WTC11 (cell line): ENCODE measurements at regions not wholly inside any gene's neighbourhood (a gene's known extent, or its start where the extent isn't known, plus 50 kb on each side); places are given as distances from the start of the nearest gene placed in this dataset.

Experiments
- ATAC-seq: fragments of 200-7000 bp; cut with Tn5 transposase; 2 replicates; pipeline ENCODE4 v1.10.0; 2021; ENCODE audit warnings: mild to moderate bottlenecking, moderate library complexity
- CTCF ChIA-PET: fragments of 300-600 bp; sonication (Branson Sonifier 250); formaldehyde crosslinking; loops from one replicate; lab custom pipeline; 2021; ENCODE audit warnings: antibody characterized with exemption; lab: Charles Lee
- POLR2A ChIA-PET: fragments of 350-600 bp; sonication (Branson Sonifier 250); formaldehyde crosslinking; loops from one replicate; lab custom pipeline; 2021; ENCODE audit warnings: antibody characterized with exemption; lab: Charles Lee
- DNase-seq: peaks from one replicate; pipeline ENCODE4 v3.0.0; 2021; ENCODE audit warnings: low spot score
- H3K27ac Mint-ChIP-seq: 2 replicates; pipeline ENCODE4 v1.8.0; 2021; ENCODE audit warnings: mixed read lengths
- H3K27me3 Mint-ChIP-seq: 2 replicates; pipeline ENCODE4 v1.8.0; 2021; ENCODE audit warnings: low read depth, mild to moderate bottlenecking, moderate library complexity, mixed read lengths
- H3K36me3 Mint-ChIP-seq: 2 replicates; pipeline ENCODE4 v1.8.0; 2021; ENCODE audit warnings: mixed read lengths
- H3K4me1 Mint-ChIP-seq: 2 replicates; pipeline ENCODE4 v1.8.0; 2022; ENCODE audit warnings: mixed read lengths
- H3K4me3 Mint-ChIP-seq: 2 replicates; pipeline ENCODE4 v1.8.0; 2021; ENCODE audit warnings: mild to moderate bottlenecking, moderate library complexity, mixed read lengths
- H3K9me3 Mint-ChIP-seq: 2 replicates; pipeline ENCODE4 v1.8.0; 2021; ENCODE audit warnings: mixed read lengths
- ATF1 ChIP-seq: sonication (generic); formaldehyde crosslinking; IDR thresholded peaks from 2 replicates; pipeline ENCODE4 v1.8.1; 2023; ENCODE audit warnings: mild to moderate bottlenecking, moderate library complexity, missing genetic modification reagents
- ELF4 ChIP-seq: sonication (generic); formaldehyde crosslinking; IDR thresholded peaks from 2 replicates; pipeline ENCODE4 v1.8.1; 2022; ENCODE audit warnings: low read depth, mild to moderate bottlenecking, moderate library complexity, missing genetic modification reagents
- EMX1 ChIP-seq: fragments of 250-450 bp; sonication (Bioruptor Pico); IDR thresholded peaks from 2 replicates; pipeline ENCODE4 v1.8.0; 2021; ENCODE audit warnings: mild to moderate bottlenecking
- GTF2I ChIP-seq: fragments of 250-450 bp; sonication (Bioruptor Pico); conservative IDR thresholded peaks from 2 replicates; pipeline ENCODE4 v1.4.0; 2021; ENCODE audit warnings: mild to moderate bottlenecking
- MYBL2 ChIP-seq: sonication (generic); formaldehyde crosslinking; IDR thresholded peaks from 2 replicates; pipeline ENCODE4 v1.8.1; 2023; ENCODE audit warnings: mild to moderate bottlenecking, moderate library complexity, missing genetic modification reagents
- NFE2L1 ChIP-seq: sonication (generic); formaldehyde crosslinking; IDR thresholded peaks from 2 replicates; pipeline ENCODE4 v1.8.1; 2023; ENCODE audit warnings: missing genetic modification reagents
- NR1H2 ChIP-seq: sonication (generic); formaldehyde crosslinking; IDR thresholded peaks from 2 replicates; pipeline ENCODE4 v1.9.0; 2021; ENCODE audit warnings: mild to moderate bottlenecking, moderate library complexity, missing genetic modification reagents
- NR3C1 ChIP-seq: sonication (generic); formaldehyde crosslinking; conservative IDR thresholded peaks from 2 replicates; pipeline ENCODE4 v1.8.1; 2023; ENCODE audit warnings: low read depth, mild to moderate bottlenecking, missing genetic modification reagents
- OVOL2 ChIP-seq: fragments of 250-450 bp; sonication (Bioruptor Pico); IDR thresholded peaks from 2 replicates; pipeline ENCODE4 v1.9.0; 2021; ENCODE audit warnings: mild to moderate bottlenecking, borderline replicate concordance
- SMAD4 ChIP-seq: sonication (generic); formaldehyde crosslinking; IDR thresholded peaks from 2 replicates; pipeline ENCODE4 v1.8.0; 2022; ENCODE audit warnings: mild to moderate bottlenecking, missing genetic modification reagents
- SP1 ChIP-seq: sonication (generic); formaldehyde crosslinking; conservative IDR thresholded peaks from 2 replicates; pipeline ENCODE4 v1.8.1; 2022; ENCODE audit warnings: missing genetic modification reagents
- TP53 ChIP-seq: sonication (generic); formaldehyde crosslinking; IDR thresholded peaks from 2 replicates; pipeline ENCODE4 v1.8.1; 2023; ENCODE audit warnings: mild to moderate bottlenecking, missing genetic modification reagents
- TF ChIP-seq, protein P1 (sequence below): fragments of 250-450 bp; sonication (Bioruptor Pico); IDR thresholded peaks from 2 replicates; pipeline ENCODE4 v1.9.0; 2021; ENCODE audit warnings: moderate library complexity, mild to moderate bottlenecking, inconsistent platforms, borderline replicate concordance
- TF ChIP-seq, protein P2 (sequence below): sonication (generic); formaldehyde crosslinking; IDR thresholded peaks from 2 replicates; pipeline ENCODE4 v1.8.0; 2023; ENCODE audit warnings: missing genetic modification reagents
- TF ChIP-seq, protein P3 (sequence below): sonication (generic); formaldehyde crosslinking; IDR thresholded peaks from 2 replicates; pipeline ENCODE4 v1.8.0; 2022; ENCODE audit warnings: mild to moderate bottlenecking, missing genetic modification reagents
- TF ChIP-seq, protein P4 (sequence below): sonication (generic); formaldehyde crosslinking; IDR thresholded peaks from 2 replicates; pipeline ENCODE4 v1.8.1; 2023; ENCODE audit warnings: mild to moderate bottlenecking, missing genetic modification reagents, moderate library complexity
- TF ChIP-seq, protein P5 (sequence below): fragments of 250-450 bp; sonication (Bioruptor Pico); IDR thresholded peaks from 2 replicates; pipeline ENCODE4 v2.1.2; 2022; ENCODE audit warnings: mild to moderate bottlenecking, moderate library complexity
- TF ChIP-seq, protein P6 (sequence below): sonication (generic); formaldehyde crosslinking; IDR thresholded peaks from 2 replicates; pipeline ENCODE4 v1.8.1; 2023; ENCODE audit warnings: mild to moderate bottlenecking, moderate library complexity, missing genetic modification reagents
- TF ChIP-seq, protein P7 (sequence below): sonication (generic); formaldehyde crosslinking; IDR thresholded peaks from 2 replicates; pipeline ENCODE4 v1.8.1; 2023; ENCODE audit warnings: mild to moderate bottlenecking, missing genetic modification reagents
- TF ChIP-seq, protein P8 (sequence below): sonication (generic); formaldehyde crosslinking; IDR thresholded peaks from 2 replicates; pipeline ENCODE4 v1.8.0; 2022; ENCODE audit warnings: mild to moderate bottlenecking, missing genetic modification reagents

DNA sequence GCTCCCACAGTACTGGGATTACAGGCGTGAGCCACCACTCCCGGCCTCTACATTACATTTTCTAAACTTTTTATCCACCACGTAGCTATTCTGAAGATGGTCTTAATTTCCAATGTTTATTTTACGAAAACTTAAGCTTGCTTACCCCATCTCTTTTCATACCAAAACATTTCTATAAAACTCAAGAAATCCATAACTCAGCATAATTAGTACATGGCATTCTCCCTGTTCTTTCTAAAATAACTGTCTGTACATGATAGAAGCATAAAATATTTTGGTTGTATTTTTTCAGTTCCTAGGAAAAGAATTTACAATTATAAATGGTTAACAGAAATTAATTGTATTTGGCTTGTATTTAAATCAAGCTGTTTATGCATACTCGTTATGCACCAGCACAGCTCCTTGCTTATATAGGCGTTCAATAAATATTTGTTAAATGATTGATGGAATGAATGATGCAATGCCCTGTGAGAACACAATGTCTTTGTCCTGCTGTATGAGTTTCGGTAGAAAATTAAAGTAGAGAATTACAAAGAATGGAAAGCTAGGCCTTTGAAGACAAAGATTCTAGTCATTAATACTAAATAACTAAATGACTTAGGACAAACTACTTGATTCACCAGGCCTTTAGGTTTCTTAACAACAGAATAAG, 384.2 kb downstream of the EFNA5 start:
- ATAC-seq (no peak), DNase-seq (no peak)
- no peaks in the 10 kb centered on the region for H3K36me3 Mint-ChIP-seq
- 0 out of 2 replicates have a peak, but pooled peaks cover 7% of the 10 kb centered on the region for H3K4me1 Mint-ChIP-seq
- ChIA-PET CTCF (no interaction called here), POLR2A (interaction anchor here (0.6 kb wide), 1 partner anchor 399 kb away, joined by 3 read pairs; no protein-coding TSS in a partner anchor)
- no peaks in the 10 kb centered on the region; the same call in 1 of the 2 replicates for H3K27me3 Mint-ChIP-seq
- no peak overlapping the region for H3K27ac Mint-ChIP-seq
- TF ChIP-seq, protein P1, sequence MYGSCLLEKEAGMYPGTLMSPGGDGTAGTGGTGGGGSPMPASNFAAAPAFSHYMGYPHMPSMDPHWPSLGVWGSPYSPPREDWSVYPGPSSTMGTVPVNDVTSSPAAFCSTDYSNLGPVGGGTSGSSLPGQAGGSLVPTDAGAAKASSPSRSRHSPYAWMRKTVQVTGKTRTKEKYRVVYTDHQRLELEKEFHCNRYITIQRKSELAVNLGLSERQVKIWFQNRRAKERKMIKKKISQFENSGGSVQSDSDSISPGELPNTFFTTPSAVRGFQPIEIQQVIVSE (CRISPR knock-in tag), result no peak
- no peak overlapping the region for H3K4me3 Mint-ChIP-seq
- no peaks in the 10 kb centered on the region for H3K9me3 Mint-ChIP-seq

DNA sequence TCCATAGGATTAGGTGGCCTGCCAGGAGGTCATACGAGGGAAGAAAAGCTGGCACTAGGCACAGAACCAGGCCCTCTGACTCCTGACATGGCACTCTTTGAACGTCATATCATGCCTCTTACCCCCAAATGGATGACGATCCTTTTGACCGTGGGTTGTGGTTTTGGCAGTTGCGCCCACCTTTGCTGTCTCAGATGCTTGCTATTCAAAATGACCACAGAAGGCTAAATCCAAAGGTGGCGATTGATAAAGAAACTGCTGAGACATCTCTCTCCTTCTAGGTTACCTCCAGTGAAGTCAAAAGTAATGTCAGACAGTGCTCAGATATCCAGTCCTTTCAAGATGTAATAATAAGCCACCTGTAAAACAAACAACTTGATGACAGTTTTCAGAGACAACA, 385.0 kb downstream of the EFNA5 start:
- CTCF ChIA-PET, result no interaction called here
- no peaks in the 10 kb centered on the region for H3K36me3 Mint-ChIP-seq
- DNase-seq, result no peak

DNA sequence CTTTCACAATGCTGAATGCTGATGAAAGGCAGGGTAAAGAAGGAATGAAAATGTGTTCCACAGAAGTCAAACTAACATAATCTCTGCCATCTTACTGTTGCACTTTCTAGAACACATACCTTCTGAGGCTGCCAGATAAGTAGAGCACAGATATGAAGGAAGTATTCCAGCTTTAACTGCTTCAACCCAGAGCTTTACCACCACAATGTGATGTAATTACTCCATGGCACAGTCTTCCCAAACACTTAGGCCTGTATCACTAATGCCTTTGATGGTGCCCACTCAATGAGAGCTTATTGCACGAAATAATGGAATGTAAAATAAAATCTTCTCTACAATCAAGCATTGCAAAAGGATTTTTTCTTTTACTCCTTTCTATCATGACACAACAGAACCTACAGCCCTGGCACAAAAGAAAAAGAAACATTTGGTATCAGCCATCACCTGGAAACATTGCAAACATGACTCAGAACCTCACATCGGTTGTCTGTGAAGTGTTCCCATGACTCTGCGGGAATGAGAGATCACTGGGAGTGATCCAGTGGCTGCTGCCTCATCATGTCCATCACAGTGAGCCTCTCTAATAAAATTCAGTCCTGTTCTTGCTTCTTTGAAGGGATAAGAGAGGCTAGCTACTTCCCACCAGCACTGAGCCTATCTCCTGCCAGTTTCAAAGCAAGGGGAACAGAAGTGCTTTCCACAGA, 385.8 kb downstream of the EFNA5 start:
- Mint-ChIP-seq H3K4me1 (0 out of 2 replicates have a peak, but pooled peaks cover 7% of the 10 kb centered on the region), H3K9me3 (no peaks in the 10 kb centered on the region), H3K27ac (no peak overlapping the region), H3K36me3 (no peaks in the 10 kb centered on the region), H3K27me3 (no peaks in the 10 kb centered on the region; the same call in 1 of the 2 replicates), H3K4me3 (no peak overlapping the region)
- POLR2A ChIA-PET, result no interaction called here
- TF ChIP-seq, protein P2, sequence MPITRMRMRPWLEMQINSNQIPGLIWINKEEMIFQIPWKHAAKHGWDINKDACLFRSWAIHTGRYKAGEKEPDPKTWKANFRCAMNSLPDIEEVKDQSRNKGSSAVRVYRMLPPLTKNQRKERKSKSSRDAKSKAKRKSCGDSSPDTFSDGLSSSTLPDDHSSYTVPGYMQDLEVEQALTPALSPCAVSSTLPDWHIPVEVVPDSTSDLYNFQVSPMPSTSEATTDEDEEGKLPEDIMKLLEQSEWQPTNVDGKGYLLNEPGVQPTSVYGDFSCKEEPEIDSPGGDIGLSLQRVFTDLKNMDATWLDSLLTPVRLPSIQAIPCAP (CRISPR knock-in tag), result no peak
- no peak for TF ChIP-seq ELF4
- TF ChIP-seq, protein P3, sequence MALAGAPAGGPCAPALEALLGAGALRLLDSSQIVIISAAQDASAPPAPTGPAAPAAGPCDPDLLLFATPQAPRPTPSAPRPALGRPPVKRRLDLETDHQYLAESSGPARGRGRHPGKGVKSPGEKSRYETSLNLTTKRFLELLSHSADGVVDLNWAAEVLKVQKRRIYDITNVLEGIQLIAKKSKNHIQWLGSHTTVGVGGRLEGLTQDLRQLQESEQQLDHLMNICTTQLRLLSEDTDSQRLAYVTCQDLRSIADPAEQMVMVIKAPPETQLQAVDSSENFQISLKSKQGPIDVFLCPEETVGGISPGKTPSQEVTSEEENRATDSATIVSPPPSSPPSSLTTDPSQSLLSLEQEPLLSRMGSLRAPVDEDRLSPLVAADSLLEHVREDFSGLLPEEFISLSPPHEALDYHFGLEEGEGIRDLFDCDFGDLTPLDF (CRISPR knock-in tag), result no peak
- no peak for TF ChIP-seq MYBL2 (CRISPR knock-in tag)
- CTCF ChIA-PET, result no interaction called here
- DNase-seq (no peak), ATAC-seq (no peak)

More for the DNA sequence above, 385.0 kb downstream of the EFNA5 start:
- Mint-ChIP-seq H3K27me3 (no peaks in the 10 kb centered on the region; the same call in 1 of the 2 replicates), H3K9me3 (no peaks in the 10 kb centered on the region), H3K4me3 (no peak overlapping the region), H3K4me1 (0 out of 2 replicates have a peak, but pooled peaks cover 7% of the 10 kb centered on the region), H3K27ac (no peak overlapping the region)
- no peak for ATAC-seq
- TF ChIP-seq NR3C1 (no peak), ATF1 (CRISPR knock-in tag) (no peak), NFE2L1 (CRISPR knock-in tag) (no peak), EMX1 (CRISPR knock-in tag) (no peak), OVOL2 (CRISPR knock-in tag) (no peak), MYBL2 (CRISPR knock-in tag) (no peak)
- POLR2A ChIA-PET, result no interaction called here

DNA sequence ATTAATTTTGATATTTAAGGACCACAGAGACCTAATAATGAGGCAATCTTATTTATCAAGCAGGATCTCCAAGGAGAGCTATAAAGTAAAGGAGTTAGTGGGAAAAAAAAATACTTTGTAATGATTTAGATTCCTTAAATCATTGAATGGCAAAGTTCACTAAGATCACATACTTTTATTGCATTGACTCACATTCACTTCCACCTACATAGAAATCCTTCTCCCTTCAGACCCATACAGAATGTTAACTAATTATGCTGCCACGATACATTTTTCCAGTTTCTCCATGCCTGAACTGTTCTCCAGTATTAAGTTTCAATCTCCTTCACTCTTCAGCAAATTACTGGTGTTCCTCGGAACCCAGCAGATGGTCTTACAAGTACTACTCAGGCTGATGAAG, 388.7 kb downstream of the EFNA5 start:
- Mint-ChIP-seq H3K27ac (no peak overlapping the region), H3K9me3 (no peaks in the 10 kb centered on the region), H3K36me3 (no peaks in the 10 kb centered on the region), H3K4me1 (0 out of 2 replicates have a peak, but pooled peaks cover 3% of the 10 kb centered on the region), H3K27me3 (no peaks in the 10 kb centered on the region; the same call in 1 of the 2 replicates), H3K4me3 (no peak overlapping the region)
- ATAC-seq, result no peak
- ChIA-PET POLR2A (no interaction called here), CTCF (no interaction called here)
- DNase-seq, result no peak
- TF ChIP-seq, protein P4, sequence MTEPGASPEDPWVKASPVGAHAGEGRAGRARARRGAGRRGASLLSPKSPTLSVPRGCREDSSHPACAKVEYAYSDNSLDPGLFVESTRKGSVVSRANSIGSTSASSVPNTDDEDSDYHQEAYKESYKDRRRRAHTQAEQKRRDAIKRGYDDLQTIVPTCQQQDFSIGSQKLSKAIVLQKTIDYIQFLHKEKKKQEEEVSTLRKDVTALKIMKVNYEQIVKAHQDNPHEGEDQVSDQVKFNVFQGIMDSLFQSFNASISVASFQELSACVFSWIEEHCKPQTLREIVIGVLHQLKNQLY (CRISPR knock-in tag), result no peak
- TF ChIP-seq, protein P5, sequence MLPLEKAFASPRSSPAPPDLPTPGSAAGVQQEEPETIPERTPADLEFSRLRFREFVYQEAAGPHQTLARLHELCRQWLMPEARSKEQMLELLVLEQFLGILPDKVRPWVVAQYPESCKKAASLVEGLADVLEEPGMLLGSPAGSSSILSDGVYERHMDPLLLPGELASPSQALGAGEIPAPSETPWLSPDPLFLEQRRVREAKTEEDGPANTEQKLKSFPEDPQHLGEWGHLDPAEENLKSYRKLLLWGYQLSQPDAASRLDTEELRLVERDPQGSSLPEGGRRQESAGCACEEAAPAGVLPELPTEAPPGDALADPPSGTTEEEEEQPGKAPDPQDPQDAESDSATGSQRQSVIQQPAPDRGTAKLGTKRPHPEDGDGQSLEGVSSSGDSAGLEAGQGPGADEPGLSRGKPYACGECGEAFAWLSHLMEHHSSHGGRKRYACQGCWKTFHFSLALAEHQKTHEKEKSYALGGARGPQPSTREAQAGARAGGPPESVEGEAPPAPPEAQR (CRISPR knock-in tag), result no peak
- TF ChIP-seq SP1 (CRISPR knock-in tag) (no peak), SMAD4 (CRISPR knock-in tag) (no peak), TP53 (CRISPR knock-in tag) (no peak), NR1H2 (no peak), GTF2I (CRISPR knock-in tag) (no peak)
- TF ChIP-seq, protein P6, sequence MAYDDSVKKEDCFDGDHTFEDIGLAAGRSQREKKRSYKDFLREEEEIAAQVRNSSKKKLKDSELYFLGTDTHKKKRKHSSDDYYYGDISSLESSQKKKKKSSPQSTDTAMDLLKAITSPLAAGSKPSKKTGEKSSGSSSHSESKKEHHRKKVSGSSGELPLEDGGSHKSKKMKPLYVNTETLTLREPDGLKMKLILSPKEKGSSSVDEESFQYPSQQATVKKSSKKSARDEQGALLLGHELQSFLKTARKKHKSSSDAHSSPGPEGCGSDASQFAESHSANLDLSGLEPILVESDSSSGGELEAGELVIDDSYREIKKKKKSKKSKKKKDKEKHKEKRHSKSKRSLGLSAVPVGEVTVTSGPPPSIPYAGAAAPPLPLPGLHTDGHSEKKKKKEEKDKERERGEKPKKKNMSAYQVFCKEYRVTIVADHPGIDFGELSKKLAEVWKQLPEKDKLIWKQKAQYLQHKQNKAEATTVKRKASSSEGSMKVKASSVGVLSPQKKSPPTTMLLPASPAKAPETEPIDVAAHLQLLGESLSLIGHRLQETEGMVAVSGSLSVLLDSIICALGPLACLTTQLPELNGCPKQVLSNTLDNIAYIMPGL (CRISPR knock-in tag), result no peak
- TF ChIP-seq, protein P7, sequence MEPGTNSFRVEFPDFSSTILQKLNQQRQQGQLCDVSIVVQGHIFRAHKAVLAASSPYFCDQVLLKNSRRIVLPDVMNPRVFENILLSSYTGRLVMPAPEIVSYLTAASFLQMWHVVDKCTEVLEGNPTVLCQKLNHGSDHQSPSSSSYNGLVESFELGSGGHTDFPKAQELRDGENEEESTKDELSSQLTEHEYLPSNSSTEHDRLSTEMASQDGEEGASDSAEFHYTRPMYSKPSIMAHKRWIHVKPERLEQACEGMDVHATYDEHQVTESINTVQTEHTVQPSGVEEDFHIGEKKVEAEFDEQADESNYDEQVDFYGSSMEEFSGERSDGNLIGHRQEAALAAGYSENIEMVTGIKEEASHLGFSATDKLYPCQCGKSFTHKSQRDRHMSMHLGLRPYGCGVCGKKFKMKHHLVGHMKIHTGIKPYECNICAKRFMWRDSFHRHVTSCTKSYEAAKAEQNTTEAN, result no peak
- TF ChIP-seq, protein P8, sequence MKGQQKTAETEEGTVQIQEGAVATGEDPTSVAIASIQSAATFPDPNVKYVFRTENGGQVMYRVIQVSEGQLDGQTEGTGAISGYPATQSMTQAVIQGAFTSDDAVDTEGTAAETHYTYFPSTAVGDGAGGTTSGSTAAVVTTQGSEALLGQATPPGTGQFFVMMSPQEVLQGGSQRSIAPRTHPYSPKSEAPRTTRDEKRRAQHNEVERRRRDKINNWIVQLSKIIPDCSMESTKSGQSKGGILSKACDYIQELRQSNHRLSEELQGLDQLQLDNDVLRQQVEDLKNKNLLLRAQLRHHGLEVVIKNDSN (CRISPR knock-in tag), result no peak
